Thyroid gland (tissue), 4 donors: ENCODE measurements at regions not wholly inside any gene's neighbourhood (a gene's known extent, or its start where the extent isn't known, plus 50 kb on each side); places are given as distances from the start of the nearest gene placed in this dataset.

Experiments used
- DNase-seq, 2 donors: peaks; one replicate each; pipeline ENCODE4 v3.0.0-alpha.2; 2019
- H3K27ac ChIP-seq, 3 donors: fragments of 200-600 bp; sonication (generic); 1 replicate in 2 of 3; 2 replicates in 1 of 3; pipeline ENCODE4 v1.5.1; 2016 to 2019; ENCODE audit warnings: mild to moderate bottlenecking in 1 of 3, moderate library complexity in 1 of 3
- H3K27me3 ChIP-seq: fragments of 200-600 bp; sonication (generic); one replicate; pipeline ENCODE4 v1.5.1; 2019
- H3K36me3 ChIP-seq, 2 donors: fragments of 200-600 bp; sonication (generic); one replicate each; pipeline ENCODE4 v1.5.1; 2016 to 2019
- H3K4me1 ChIP-seq, 2 donors: fragments of 200-600 bp; sonication (generic); one replicate each; pipeline ENCODE4 v1.5.1; 2017 to 2019
- H3K4me3 ChIP-seq, 3 donors: fragments of 200-600 bp; sonication (generic); replicated peaks in 1 of 3; 1 replicate in 2 of 3; 2 replicates in 1 of 3; pipeline ENCODE4 v1.5.1; 2016; ENCODE audit warnings: mild to moderate bottlenecking in 1 of 3
- H3K9me3 ChIP-seq: fragments of 200-600 bp; sonication (generic); one replicate; pipeline ENCODE4 v1.5.1; 2017
- POLR2A ChIP-seq, 2 donors: fragments of 450-650 bp; IDR thresholded peaks; one replicate each; pipeline ENCODE4 v1.6.1; 2017; ENCODE audit warnings: antibody characterized with exemption in 2 of 2, mild to moderate bottlenecking in 2 of 2, moderate library complexity in 1 of 2
- WGBS, 2 donors: methylation state at CpG; one replicate each; pipeline ENCODE4 v1.1.5; 2017; 5-methylcytosine and 5-hydroxymethylcytosine counted together
- intact Hi-C: fragments of 100-400 bp; cut with DNase I; formaldehyde crosslinking; loops from one replicate; pipeline ENCODE4 v1.15.1; 2023
- TF ChIP-seq, protein P1 (sequence below), 6 experiments: fragments of 200-600 bp in 3 of 6; fragments of 450-650 bp in 3 of 6; sonication (generic) in 3 of 6; IDR thresholded peaks; one replicate each; pipeline ENCODE4 v1.5.1; 2016 to 2019; ENCODE audit warnings: antibody characterized with exemption in 6 of 6, mild to moderate bottlenecking in 2 of 6, inconsistent platforms in 1 of 6, moderate library complexity in 1 of 6

DNA sequence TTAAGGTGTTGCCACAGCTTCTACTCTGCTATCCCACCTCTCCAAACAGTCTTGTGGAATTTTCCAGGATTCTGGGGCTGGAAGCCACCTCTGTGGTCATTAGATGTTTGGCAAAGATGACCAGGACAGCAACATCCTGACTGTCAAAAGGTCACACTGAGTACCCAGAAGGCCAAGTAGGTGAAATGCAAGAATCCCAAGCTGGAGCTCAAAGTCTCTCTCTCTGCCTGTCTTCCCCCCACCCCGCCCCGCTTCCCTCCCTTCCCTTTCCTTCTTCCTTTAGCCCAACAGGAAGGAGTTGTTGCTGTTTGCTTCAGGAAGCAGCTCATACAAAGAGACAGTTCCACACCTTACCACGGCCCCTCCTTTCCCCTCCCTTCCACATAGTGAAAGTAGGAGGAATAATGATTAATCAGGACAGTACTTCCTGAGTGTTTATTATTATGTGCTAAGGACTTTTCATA lies 75.6 kb upstream of the SLC2A1 start:
- Histone ChIP-seq H3K9me3 (no peaks in the 10 kb centered on the region), H3K4me3 (no peak overlapping the region), H3K27me3 (no peaks in the 10 kb centered on the region), H3K4me1 (no peaks in the 10 kb centered on the region), H3K27ac (no peak overlapping the region), H3K36me3 (no peaks in the 10 kb centered on the region)
- DNase-seq = no peak
- WGBS, 2 donors = 74 to 78% methylated on average over 3 of the region's 3 CpGs
- intact Hi-C loops = no loop called here
- TF ChIP-seq, protein P1, sequence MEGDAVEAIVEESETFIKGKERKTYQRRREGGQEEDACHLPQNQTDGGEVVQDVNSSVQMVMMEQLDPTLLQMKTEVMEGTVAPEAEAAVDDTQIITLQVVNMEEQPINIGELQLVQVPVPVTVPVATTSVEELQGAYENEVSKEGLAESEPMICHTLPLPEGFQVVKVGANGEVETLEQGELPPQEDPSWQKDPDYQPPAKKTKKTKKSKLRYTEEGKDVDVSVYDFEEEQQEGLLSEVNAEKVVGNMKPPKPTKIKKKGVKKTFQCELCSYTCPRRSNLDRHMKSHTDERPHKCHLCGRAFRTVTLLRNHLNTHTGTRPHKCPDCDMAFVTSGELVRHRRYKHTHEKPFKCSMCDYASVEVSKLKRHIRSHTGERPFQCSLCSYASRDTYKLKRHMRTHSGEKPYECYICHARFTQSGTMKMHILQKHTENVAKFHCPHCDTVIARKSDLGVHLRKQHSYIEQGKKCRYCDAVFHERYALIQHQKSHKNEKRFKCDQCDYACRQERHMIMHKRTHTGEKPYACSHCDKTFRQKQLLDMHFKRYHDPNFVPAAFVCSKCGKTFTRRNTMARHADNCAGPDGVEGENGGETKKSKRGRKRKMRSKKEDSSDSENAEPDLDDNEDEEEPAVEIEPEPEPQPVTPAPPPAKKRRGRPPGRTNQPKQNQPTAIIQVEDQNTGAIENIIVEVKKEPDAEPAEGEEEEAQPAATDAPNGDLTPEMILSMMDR (IDR thresholded peaks at IDR 0.05) = no peak
- TF ChIP-seq POLR2A (IDR thresholded peaks at IDR 0.05) = no peak

DNA sequence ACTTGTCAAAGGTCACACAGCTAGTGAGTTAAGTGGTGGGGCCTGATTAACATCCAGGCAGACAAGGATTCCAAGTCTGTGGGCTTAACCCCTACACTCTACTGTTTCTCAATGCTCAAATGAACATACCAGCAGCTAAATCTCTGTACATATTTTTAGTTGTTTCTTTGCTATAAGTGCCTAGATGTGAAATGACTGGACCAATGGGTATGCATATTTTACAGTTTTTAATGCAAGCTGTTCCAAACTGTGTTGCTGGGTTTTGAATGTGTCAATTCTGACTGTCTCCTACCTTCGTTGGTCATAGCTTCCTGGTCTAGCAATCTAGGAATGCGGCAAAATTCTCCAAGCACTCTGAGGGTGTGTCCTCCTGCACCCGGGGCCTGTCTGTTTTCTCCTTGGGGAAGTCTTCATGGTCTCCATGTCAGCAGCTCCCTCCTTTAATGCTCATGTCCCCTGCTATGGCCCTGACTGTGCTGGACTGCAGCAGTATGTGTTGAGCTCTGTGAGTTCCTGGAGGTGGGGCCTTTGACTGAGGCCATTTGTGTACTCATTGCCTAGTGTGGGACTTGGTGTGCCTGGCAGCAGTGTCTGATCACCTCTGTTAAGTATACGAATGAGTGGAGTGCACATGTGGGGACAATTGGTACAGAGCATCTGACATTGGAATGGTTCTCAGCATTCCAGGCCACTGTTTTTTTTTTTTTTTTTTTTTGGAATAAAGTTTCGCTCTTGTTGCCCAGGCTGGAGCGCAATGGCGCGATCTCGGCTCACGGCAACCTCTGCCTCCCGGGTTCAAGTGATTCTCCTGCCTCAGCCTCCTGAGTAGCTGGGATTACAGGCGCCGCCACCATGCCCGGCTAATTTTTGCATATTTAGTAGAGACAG lies 72.9 kb upstream of the SLC2A1 start:
- WGBS, 2 donors = 92 to 95% methylated on average over 14 of the region's 14 CpGs
- Histone ChIP-seq H3K9me3 (no peaks in the 10 kb centered on the region), H3K4me3 (no peak overlapping the region), H3K4me1 (no peaks in the 10 kb centered on the region), H3K27ac (no peak overlapping the region), H3K27me3 (no peaks in the 10 kb centered on the region), H3K36me3 (no peaks in the 10 kb centered on the region)
- intact Hi-C loops = no loop called here
- DNase-seq = no peak
- TF ChIP-seq POLR2A (IDR thresholded peaks at IDR 0.05) = no peak
- TF ChIP-seq, protein P1 (IDR thresholded peaks at IDR 0.05) = no peak

DNA sequence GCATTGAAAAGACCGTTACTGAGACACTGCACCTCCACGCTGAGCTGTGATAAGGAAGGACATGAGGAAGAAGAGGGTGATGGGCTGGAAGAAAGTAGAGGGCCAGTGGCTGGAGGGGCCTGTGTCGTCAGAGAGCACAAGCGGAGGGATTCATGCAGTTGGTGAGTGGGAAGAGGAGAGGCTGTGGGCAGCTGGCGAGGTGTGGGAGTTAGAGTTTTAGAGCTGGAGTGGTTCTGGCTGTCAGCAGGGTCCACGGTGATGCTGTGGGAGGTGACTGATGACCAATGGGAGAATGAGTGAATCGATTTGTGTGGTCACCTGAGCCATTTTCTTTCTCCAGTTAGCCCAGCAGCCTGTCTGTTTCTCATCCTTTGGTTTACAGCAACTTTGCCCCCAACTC lies 66.2 kb upstream of the SLC2A1 start:
- H3K9me3 ChIP-seq = no peaks in the 10 kb centered on the region
- intact Hi-C loops = no loop called here
- TF ChIP-seq, protein P1 (IDR thresholded peaks at IDR 0.05) = no peak
- no peak for TF ChIP-seq POLR2A (IDR thresholded peaks at IDR 0.05)
- WGBS, 2 donors = 80 to 81% methylated on average over 7 of the region's 7 CpGs
- H3K4me1 ChIP-seq = no peaks in the 10 kb centered on the region
- no peak overlapping the region for H3K4me3 ChIP-seq
- no peaks in the 10 kb centered on the region for H3K36me3 ChIP-seq
- H3K27me3 ChIP-seq = no peaks in the 10 kb centered on the region
- no peak for DNase-seq
- no peak overlapping the region for H3K27ac ChIP-seq

DNA sequence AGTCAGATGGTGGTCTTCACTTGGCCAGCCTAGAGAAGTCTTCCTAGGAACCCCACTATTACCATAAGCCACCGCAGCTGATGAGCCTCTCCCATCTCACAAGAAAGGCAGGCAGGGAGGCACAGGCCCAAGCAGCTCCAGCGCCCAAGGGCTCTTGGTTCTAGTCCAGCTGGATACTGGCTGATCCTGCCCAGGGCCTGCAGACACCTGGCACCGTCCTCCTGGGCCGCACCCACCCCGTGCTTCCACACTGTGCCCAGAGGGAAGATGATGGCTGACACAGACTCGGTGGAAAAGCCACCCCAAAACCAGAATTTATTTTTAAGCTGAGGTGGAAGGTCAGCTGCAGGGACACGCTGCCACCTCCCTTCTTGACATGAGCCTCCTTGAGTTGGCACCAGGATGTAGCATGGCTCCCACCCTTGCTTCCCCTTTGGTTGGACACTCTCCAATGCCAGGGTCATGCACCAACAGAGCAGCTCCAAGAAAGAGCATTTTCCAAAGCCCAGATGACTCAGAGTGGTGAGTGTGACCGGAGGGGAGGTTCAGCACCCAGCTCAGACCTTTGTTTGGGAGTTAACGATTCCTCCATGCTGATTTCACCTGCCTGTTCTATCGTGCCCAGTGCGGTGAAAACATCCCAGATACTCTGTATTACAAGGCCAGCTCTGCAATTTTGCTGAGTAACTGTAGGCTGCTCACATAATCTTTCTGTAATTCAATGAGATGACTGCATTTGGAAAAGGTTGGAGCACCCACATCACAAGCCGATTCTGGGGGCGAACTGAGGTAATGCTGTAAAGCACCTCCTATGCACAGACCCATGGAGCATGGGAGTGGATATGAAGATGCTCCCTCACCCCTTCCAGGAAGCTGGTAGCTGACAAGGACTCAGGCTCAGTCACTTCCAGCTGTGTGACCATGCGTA lies 63.1 kb upstream of the SLC2A1 start:
- H3K36me3 ChIP-seq = no peaks in the 10 kb centered on the region
- intact Hi-C loops = no loop called here

More for the DNA sequence above, 63.1 kb upstream of the SLC2A1 start:
- Histone ChIP-seq H3K27ac (no peak overlapping the region), H3K4me1 (no peaks in the 10 kb centered on the region), H3K9me3 (no peaks in the 10 kb centered on the region), H3K27me3 (no peaks in the 10 kb centered on the region), H3K4me3 (no peak overlapping the region)
- 85 to 87% methylated on average over 9 to 13 of the region's 14 CpGs for WGBS, 2 donors
- no peak for DNase-seq
- no peak for TF ChIP-seq POLR2A (IDR thresholded peaks at IDR 0.05)
- TF ChIP-seq, protein P1 (IDR thresholded peaks at IDR 0.05) = no peak
